PFSK-1 (cell line): ENCODE measurements at regions not wholly inside any gene's neighbourhood (a gene's known extent, or its start where the extent isn't known, plus 50 kb on each side); places are given as distances from the start of the nearest gene placed in this dataset.

ENCODE experiments used
- FOXP2 ChIP-seq: optimal IDR thresholded peaks from 2 replicates; pipeline ENCODE3; 2011; ENCODE audit warnings: borderline replicate concordance, control low read depth, inconsistent platforms; ENCODE audit not compliant: insufficient read depth; ENCODE audit errors: extremely low read length, extremely low read depth
- POLR2AphosphoS5 ChIP-seq: IDR thresholded peaks from 2 replicates; pipeline ENCODE4 v1.6.1; 2012; ENCODE audit warnings: low read depth, mild to moderate bottlenecking, control low read depth, low read length, moderate library complexity
- REST ChIP-seq, 2 experiments: IDR thresholded peaks; 2 replicates each; pipeline versions ENCODE4 v1.6.1 to v1.8.0; 2011 to 2012; ENCODE audit warnings: low read depth in 2 of 2, low read length in 2 of 2, control low read depth in 1 of 2, inconsistent platforms in 1 of 2, mild to moderate bottlenecking in 1 of 2, moderate library complexity in 1 of 2; ENCODE audit not compliant: insufficient read depth in 1 of 2
- SIN3A ChIP-seq: IDR thresholded peaks from 2 replicates; pipeline ENCODE4 v1.6.1; 2012; ENCODE audit warnings: mild to moderate bottlenecking, low read length, moderate library complexity, borderline replicate concordance; ENCODE audit not compliant: insufficient read depth
- TAF1 ChIP-seq: IDR thresholded peaks from 2 replicates; pipeline ENCODE4 v1.6.1; 2012; ENCODE audit warnings: low read length, control low read depth, borderline replicate concordance; ENCODE audit not compliant: insufficient read depth

- TF ChIP-seq POLR2AphosphoS5 (no peak), TAF1 (no peak)
Observed at GRCh38 chr16:80459966-80460365, 80.8 kb upstream of the DYNLRB2 start.

- no peak for TF ChIP-seq POLR2AphosphoS5
- no peak for TF ChIP-seq TAF1
- no peak for TF ChIP-seq FOXP2
- no peak for TF ChIP-seq SIN3A
- no peak for TF ChIP-seq REST (IDR thresholded peaks at IDR 0.05; ENCODE audit: insufficient read depth in 1 of 2, low read depth in 2 of 2, low read length in 2 of 2)
Observed at GRCh38 chr16:80459331-80459777, 81.4 kb upstream of the DYNLRB2 start.

GRCh38 chr16:80457871-80458270, 82.9 kb upstream of the DYNLRB2 start:
- TF ChIP-seq POLR2AphosphoS5 = no peak
- TF ChIP-seq TAF1 = no peak

GRCh38 chr16:80454802-80455201, 86.0 kb upstream of the DYNLRB2 start:
- TF ChIP-seq REST (IDR thresholded peaks at IDR 0.05; ENCODE audit: insufficient read depth in 1 of 2, low read depth in 2 of 2, low read length in 2 of 2) (no peak), SIN3A (no peak), FOXP2 (no peak), TAF1 (no peak), POLR2AphosphoS5 (no peak)

GRCh38 chr16:80449392-80449791, 91.4 kb upstream of the DYNLRB2 start:
- TF ChIP-seq SIN3A = no peak
- no peak for TF ChIP-seq TAF1
- TF ChIP-seq REST (IDR thresholded peaks at IDR 0.05; ENCODE audit: insufficient read depth in 1 of 2, low read depth in 2 of 2, low read length in 2 of 2) = no peak
- no peak for TF ChIP-seq POLR2AphosphoS5
- TF ChIP-seq FOXP2 = no peak

GRCh38 chr16:80447241-80447640, 93.6 kb upstream of the DYNLRB2 start:
- TF ChIP-seq POLR2AphosphoS5 (no peak), TAF1 (no peak), REST (IDR thresholded peaks at IDR 0.05; ENCODE audit: insufficient read depth in 1 of 2, low read depth in 2 of 2, low read length in 2 of 2) (no peak), FOXP2 (no peak)
